A673 (cell line): ENCODE measurements at regions not wholly inside any gene's neighbourhood (a gene's known extent, or its start where the extent isn't known, plus 50 kb on each side); places are given as distances from the start of the nearest gene placed in this dataset.

Source experiments
- CTCF ChIP-seq: fragments of 300-800, 200-600 bp; sonication (generic); conservative IDR thresholded peaks from 2 replicates; pipeline ENCODE4 v1.5.1; 2017; ENCODE audit warnings: low read depth, mild to moderate bottlenecking, antibody characterized with exemption, low read length, moderate library complexity, mixed read lengths
- EZH2 ChIP-seq: fragments of 200-600 bp; sonication (generic); IDR thresholded peaks from 2 replicates; pipeline ENCODE4 v1.6.1; 2017; ENCODE audit warnings: borderline replicate concordance, low read depth, mild to moderate bottlenecking, mixed read lengths, antibody characterized with exemption, low read length; ENCODE audit not compliant: poor library complexity, severe bottlenecking

DNA sequence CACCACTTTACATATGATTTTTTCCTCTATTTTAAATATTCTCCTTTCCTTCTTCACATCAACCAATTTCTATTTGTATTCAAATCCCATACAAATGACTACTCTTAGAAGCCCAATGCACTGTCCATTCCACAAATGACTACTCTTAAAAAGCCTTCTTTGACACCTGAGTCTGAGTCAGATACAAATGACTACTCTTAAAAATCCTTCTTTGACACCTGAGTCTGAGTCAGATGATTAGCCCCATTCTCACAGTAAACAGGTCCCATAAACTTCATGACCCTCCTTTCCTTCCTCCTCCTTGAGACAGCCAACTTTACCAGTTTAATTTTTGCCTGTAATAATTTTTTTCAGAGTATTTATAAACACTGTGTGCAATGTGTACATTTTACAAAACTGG, 231.3 kb upstream of the USP25 start:
- TF ChIP-seq CTCF (no peak), EZH2 (no peak)
